CD8-positive, alpha-beta memory T cell (primary cell): ENCODE measurements at regions not wholly inside any gene's neighbourhood (a gene's known extent, or its start where the extent isn't known, plus 50 kb on each side); places are given as distances from the start of the nearest gene placed in this dataset.

Experiments used
- CTCF ChIA-PET: fragments of 350-600 bp; sonication (Branson Sonifier 250); formaldehyde crosslinking; loops from one replicate; lab custom pipeline; 2021; ENCODE audit warnings: antibody characterized with exemption; lab: Charles Lee
- POLR2A ChIA-PET: fragments of 350-600 bp; sonication (Branson Sonifier 250); formaldehyde crosslinking; loops from one replicate; lab custom pipeline; 2021; ENCODE audit warnings: antibody characterized with exemption; lab: Charles Lee
- DNase-seq, 5 donors: peaks; one replicate each; pipeline versions ENCODE4 v3.0.0 to v3.0.0-alpha.2; 2020 to 2022; ENCODE audit warnings: mixed read lengths in 1 of 5
- H3K27ac ChIP-seq: one replicate; pipeline ENCODE4 v1.7.0; 2013; ENCODE audit warnings: low read depth, mild to moderate bottlenecking, low read length, moderate library complexity
- H3K27me3 ChIP-seq: 2 replicates; pipeline ENCODE4 v1.7.0; 2013; ENCODE audit warnings: low read length, mild to moderate bottlenecking; ENCODE audit not compliant: insufficient read depth, poor library complexity, severe bottlenecking
- H3K36me3 ChIP-seq: 2 replicates; pipeline ENCODE4 v1.7.0; 2013; ENCODE audit warnings: mild to moderate bottlenecking, low read length, moderate library complexity; ENCODE audit not compliant: insufficient read depth
- H3K4me1 ChIP-seq: 2 replicates; pipeline ENCODE4 v1.7.0; 2013; ENCODE audit warnings: mild to moderate bottlenecking, low read length, moderate library complexity; ENCODE audit not compliant: insufficient read depth
- H3K4me3 ChIP-seq: 2 replicates; pipeline ENCODE4 v1.7.0; 2013; ENCODE audit warnings: mild to moderate bottlenecking, low read length
- H3K9me3 ChIP-seq: 2 replicates; pipeline ENCODE4 v1.7.0; 2013; ENCODE audit warnings: mild to moderate bottlenecking, low read length
- H3K27ac Mint-ChIP-seq, 8 donors: one replicate each; pipeline ENCODE4 v1.8.0; 2020 to 2021; ENCODE audit warnings: mixed read lengths in 8 of 8, mild to moderate bottlenecking in 6 of 8, inconsistent platforms in 3 of 8, moderate library complexity in 3 of 8
- H3K27me3 Mint-ChIP-seq, 2 donors: one replicate each; pipeline ENCODE4 v1.8.0; 2020 to 2021; ENCODE audit warnings: mixed read lengths in 2 of 2, mild to moderate bottlenecking in 1 of 2, moderate library complexity in 1 of 2
- H3K36me3 Mint-ChIP-seq, 3 donors: one replicate each; pipeline ENCODE4 v1.8.0; 2020 to 2021; ENCODE audit warnings: mixed read lengths in 3 of 3, inconsistent platforms in 1 of 3, mild to moderate bottlenecking in 1 of 3
- H3K4me1 Mint-ChIP-seq, 3 donors: one replicate each; pipeline ENCODE4 v1.8.0; 2020 to 2021; ENCODE audit warnings: mixed read lengths in 3 of 3, inconsistent platforms in 1 of 3, mild to moderate bottlenecking in 1 of 3
- H3K4me3 Mint-ChIP-seq, 7 donors: one replicate each; pipeline ENCODE4 v1.8.0; 2020 to 2021; ENCODE audit warnings: mixed read lengths in 7 of 7, mild to moderate bottlenecking in 6 of 7, moderate library complexity in 4 of 7, inconsistent platforms in 2 of 7
- H3K9me3 Mint-ChIP-seq, 5 donors: one replicate each; pipeline ENCODE4 v1.8.0; 2020 to 2022; ENCODE audit warnings: mixed read lengths in 5 of 5, mild to moderate bottlenecking in 3 of 5, moderate library complexity in 2 of 5, inconsistent platforms in 1 of 5

- DNase-seq: no peak
- no peaks in the 10 kb centered on the region for H3K4me1 ChIP-seq
- H3K27me3 Mint-ChIP-seq: peaks cover 2 to 7% of the 10 kb centered on the region in 2 donors
- ChIA-PET CTCF (no interaction called here), POLR2A (no interaction called here)
- H3K36me3 Mint-ChIP-seq: peaks cover 0 to 4% (median 1%) of the 10 kb centered on the region in 3 donors
- no peaks in the 10 kb centered on the region for H3K27me3 ChIP-seq
- peaks cover 8 to 18% (median 11%) of the 10 kb centered on the region in 3 donors for H3K4me1 Mint-ChIP-seq
- H3K9me3 ChIP-seq: no peaks in the 10 kb centered on the region
- no peaks in the 10 kb centered on the region for H3K9me3 Mint-ChIP-seq
- H3K27ac ChIP-seq: no peak overlapping the region
- no peak overlapping the region for H3K4me3 ChIP-seq
- H3K4me3 Mint-ChIP-seq: no peak overlapping the region
- H3K36me3 ChIP-seq: no peaks in the 10 kb centered on the region
- H3K27ac Mint-ChIP-seq: no peak overlapping the region
These were observed 189.4 kb upstream of the PRDM1 start for GRCh38 chr6:105896821-105897095.

GRCh38 chr6:105896052-105896820, 189.9 kb upstream of the PRDM1 start:
- CTCF ChIA-PET: no interaction called here
- Histone ChIP-seq H3K4me3 (no peak overlapping the region), H3K9me3 (no peaks in the 10 kb centered on the region), H3K27me3 (no peaks in the 10 kb centered on the region), H3K36me3 (no peaks in the 10 kb centered on the region), H3K27ac (no peak overlapping the region), H3K4me1 (no peaks in the 10 kb centered on the region)
- H3K9me3 Mint-ChIP-seq: no peaks in the 10 kb centered on the region
- H3K27me3 Mint-ChIP-seq: peaks cover 2 to 7% of the 10 kb centered on the region in 2 donors
- no peak overlapping the region for H3K4me3 Mint-ChIP-seq
- DNase-seq: no peak
- no peak overlapping the region for H3K27ac Mint-ChIP-seq
- POLR2A ChIA-PET: no interaction called here
- H3K4me1 Mint-ChIP-seq: peaks cover 8 to 18% (median 11%) of the 10 kb centered on the region in 3 donors
- peaks cover 0 to 4% (median 1%) of the 10 kb centered on the region in 3 donors for H3K36me3 Mint-ChIP-seq

GRCh38 chr6:105894556-105894955, 191.6 kb upstream of the PRDM1 start:
- ChIA-PET CTCF (no interaction called here), POLR2A (no interaction called here)
- peaks cover 0 to 4% (median 0%) of the 10 kb centered on the region in 3 donors for H3K4me1 Mint-ChIP-seq
- Histone ChIP-seq H3K36me3 (no peaks in the 10 kb centered on the region), H3K27me3 (no peaks in the 10 kb centered on the region), H3K4me1 (no peaks in the 10 kb centered on the region), H3K27ac (no peak overlapping the region), H3K9me3 (no peaks in the 10 kb centered on the region), H3K4me3 (no peak overlapping the region)
- H3K27me3 Mint-ChIP-seq: peaks cover under 1 to 3% of the 10 kb centered on the region in 2 donors
- peaks cover 0 to 4% (median 1%) of the 10 kb centered on the region in 3 donors for H3K36me3 Mint-ChIP-seq
- H3K4me3 Mint-ChIP-seq: no peak overlapping the region
- no peak overlapping the region for H3K27ac Mint-ChIP-seq
- H3K9me3 Mint-ChIP-seq: no peaks in the 10 kb centered on the region
- no peak for DNase-seq

GRCh38 chr6:105893741-105894140, 192.4 kb upstream of the PRDM1 start:
- no peak overlapping the region for H3K27ac ChIP-seq
- CTCF ChIA-PET: no interaction called here
- H3K4me3 ChIP-seq: no peak overlapping the region
- POLR2A ChIA-PET: interaction anchor here (0.6 kb wide), 1 partner anchor 249 kb away, joined by 3 read pairs; no protein-coding TSS in a partner anchor
- Mint-ChIP-seq H3K27ac (no peak overlapping the region), H3K9me3 (no peaks in the 10 kb centered on the region), H3K4me1 (peaks cover 0 to under 1% (median 0%) of the 10 kb centered on the region in 3 donors), H3K27me3 (no peaks in the 10 kb centered on the region), H3K4me3 (no peak overlapping the region), H3K36me3 (peaks cover 0 to 4% (median 1%) of the 10 kb centered on the region in 3 donors)
- DNase-seq: no peak
- H3K4me1 ChIP-seq: no peaks in the 10 kb centered on the region
- no peaks in the 10 kb centered on the region for H3K27me3 ChIP-seq
- H3K9me3 ChIP-seq: no peaks in the 10 kb centered on the region
- no peaks in the 10 kb centered on the region for H3K36me3 ChIP-seq

- Mint-ChIP-seq H3K4me3 (no peak overlapping the region), H3K4me1 (no peaks in the 10 kb centered on the region), H3K27me3 (no peaks in the 10 kb centered on the region), H3K36me3 (peaks cover 0 to 4% (median 1%) of the 10 kb centered on the region in 3 donors), H3K27ac (no peak overlapping the region), H3K9me3 (no peaks in the 10 kb centered on the region)
- Histone ChIP-seq H3K27me3 (no peaks in the 10 kb centered on the region), H3K4me1 (no peaks in the 10 kb centered on the region), H3K9me3 (no peaks in the 10 kb centered on the region), H3K36me3 (no peaks in the 10 kb centered on the region), H3K4me3 (no peak overlapping the region), H3K27ac (no peak overlapping the region)
- DNase-seq: no peak
- POLR2A ChIA-PET: no interaction called here
- CTCF ChIA-PET: no interaction called here
These were observed 193.4 kb upstream of the PRDM1 start for GRCh38 chr6:105892577-105893262.

GRCh38 chr6:105890521-105891244, 195.5 kb upstream of the PRDM1 start:
- no peaks in the 10 kb centered on the region for H3K4me1 ChIP-seq
- no peaks in the 10 kb centered on the region for H3K27me3 ChIP-seq
- no peaks in the 10 kb centered on the region for H3K9me3 Mint-ChIP-seq
- H3K4me1 Mint-ChIP-seq: no peaks in the 10 kb centered on the region
- peaks cover 0 to 4% (median 1%) of the 10 kb centered on the region in 3 donors for H3K36me3 Mint-ChIP-seq
- CTCF ChIA-PET: no interaction called here
- H3K27me3 Mint-ChIP-seq: no peaks in the 10 kb centered on the region
- no peak overlapping the region for H3K27ac ChIP-seq
- no peak overlapping the region for H3K4me3 Mint-ChIP-seq
- H3K4me3 ChIP-seq: no peak overlapping the region
- DNase-seq: no peak
- POLR2A ChIA-PET: no interaction called here
- no peaks in the 10 kb centered on the region for H3K9me3 ChIP-seq
- H3K36me3 ChIP-seq: no peaks in the 10 kb centered on the region
- H3K27ac Mint-ChIP-seq: no peak overlapping the region

- Mint-ChIP-seq H3K9me3 (no peaks in the 10 kb centered on the region), H3K4me3 (no peak overlapping the region), H3K27me3 (no peaks in the 10 kb centered on the region), H3K27ac (no peak overlapping the region), H3K4me1 (no peaks in the 10 kb centered on the region), H3K36me3 (peaks cover 0 to 3% (median 1%) of the 10 kb centered on the region in 3 donors)
- H3K27me3 ChIP-seq: no peaks in the 10 kb centered on the region
- ChIA-PET POLR2A (no interaction called here), CTCF (no interaction called here)
- H3K9me3 ChIP-seq: no peaks in the 10 kb centered on the region
- H3K36me3 ChIP-seq: no peaks in the 10 kb centered on the region
- no peak overlapping the region for H3K4me3 ChIP-seq
- DNase-seq: no peak
- no peak overlapping the region for H3K27ac ChIP-seq
- no peaks in the 10 kb centered on the region for H3K4me1 ChIP-seq
These were observed 196.2 kb upstream of the PRDM1 start for GRCh38 chr6:105889902-105890301.
